Transverse colon (tissue), 4 donors: ENCODE measurements at regions not wholly inside any gene's neighbourhood (a gene's known extent, or its start where the extent isn't known, plus 50 kb on each side); places are given as distances from the start of the nearest gene placed in this dataset.

ENCODE experiments used
- DNase-seq: peaks from one replicate; pipeline ENCODE4 v3.0.0-alpha.2; 2019
- H3K27ac ChIP-seq, 4 donors: fragments of 200-600 bp; sonication (generic); 2 replicates each; pipeline ENCODE4 v1.5.1; 2016 to 2018; ENCODE audit warnings: inconsistent platforms in 4 of 4
- H3K27me3 ChIP-seq: fragments of 200-600 bp; sonication (generic); 2 replicates; pipeline ENCODE4 v1.5.1; 2017; ENCODE audit warnings: inconsistent platforms
- H3K36me3 ChIP-seq, 4 donors: fragments of 200-600 bp; sonication (generic); 2 replicates each; pipeline ENCODE4 v1.5.1; 2017 to 2019; ENCODE audit warnings: inconsistent platforms in 4 of 4
- H3K4me1 ChIP-seq, 4 donors: fragments of 200-600 bp; sonication (generic); 2 replicates each; pipeline ENCODE4 v1.5.1; 2017 to 2020; ENCODE audit warnings: inconsistent platforms in 4 of 4
- H3K4me3 ChIP-seq, 4 donors: fragments of 200-600 bp; sonication (generic); 1 replicate in 1 of 4; 2 replicates in 3 of 4; pipeline versions ENCODE4 v1.5.1 to v1.6.1; 2017 to 2019; ENCODE audit warnings: inconsistent platforms in 4 of 4
- H3K9me3 ChIP-seq, 2 donors: fragments of 200-600 bp; sonication (generic); 2 replicates each; pipeline ENCODE4 v1.5.1; 2017 to 2019; ENCODE audit warnings: inconsistent platforms in 2 of 2
- CTCF ChIP-seq, 5 experiments: fragments of 200-600 bp in 3 of 5; fragments of 450-650 bp in 2 of 5; sonication (generic) in 3 of 5; IDR thresholded peaks; 1 replicate in 2 of 5; 2 replicates in 3 of 5; pipeline ENCODE4 v1.5.1; 2016 to 2017; ENCODE audit warnings: antibody characterized with exemption in 5 of 5, inconsistent platforms in 3 of 5, mild to moderate bottlenecking in 2 of 5, moderate library complexity in 1 of 5
- EP300 ChIP-seq: sonication (generic); formaldehyde crosslinking; IDR thresholded peaks from one replicate; pipeline ENCODE4 v1.6.1; 2017; ENCODE audit warnings: antibody characterized with exemption, low read depth
- POLR2A ChIP-seq: fragments of 450-650 bp; IDR thresholded peaks from one replicate; pipeline ENCODE4 v1.6.1; 2016; ENCODE audit warnings: antibody characterized with exemption, mild to moderate bottlenecking, moderate library complexity
- POLR2AphosphoS5 ChIP-seq, 3 donors: sonication (generic); formaldehyde crosslinking; IDR thresholded peaks; one replicate each; pipeline ENCODE4 v1.6.1; 2016; ENCODE audit warnings: antibody characterized with exemption in 3 of 3
- WGBS, 2 donors: methylation state at CpG; one replicate each; pipeline ENCODE4 v1.1.5; 2018; ENCODE audit warnings: low coverage in 1 of 2; 5-methylcytosine and 5-hydroxymethylcytosine counted together
- in situ Hi-C, 4 donors: fragments of 200-750 bp; cut with MboI; loops; one replicate each; pipeline versions ENCODE4 v1.15.0 to v1.15.1; 2017; ENCODE audit warnings: low sequenced_read_pairs in 3 of 4, low pct_ligation_motif_present in 1 of 4, low pct_unique_long_range_greater_than_20kb in 1 of 4
- intact Hi-C: fragments of 100-400 bp; cut with DNase I; formaldehyde crosslinking; loops from one replicate; pipeline ENCODE4 v1.15.1; 2023; ENCODE audit warnings: low total_unique reads

- in situ Hi-C loops: no loop called here
- Histone ChIP-seq H3K4me3 (no peak overlapping the region), H3K27me3 (no peaks in the 10 kb centered on the region), H3K27ac (no peak overlapping the region), H3K4me1 (no peaks in the 10 kb centered on the region), H3K9me3 (peaks cover 0 to 9% of the 10 kb centered on the region in 2 donors), H3K36me3 (no peaks in the 10 kb centered on the region)
- intact Hi-C loops: no loop called here
- DNase-seq: no peak
- TF ChIP-seq EP300 (no peak), CTCF (IDR thresholded peaks at IDR 0.05) (no peak), POLR2AphosphoS5 (IDR thresholded peaks at IDR 0.05) (no peak), POLR2A (no peak)
- 89% methylated on average over 4 of the region's 5 CpGs; no CpG with 5 or more reads in 1 of the 2 donors for WGBS, 2 donors
These were observed 1474.0 kb downstream of the PCDH9 start for GRCh38 chr13:65756071-65756671.

GRCh38 chr13:65748227-65748626, 1481.9 kb downstream of the PCDH9 start:
- no peaks in the 10 kb centered on the region for H3K4me1 ChIP-seq
- no peaks in the 10 kb centered on the region for H3K27me3 ChIP-seq
- H3K4me3 ChIP-seq: no peak overlapping the region
- intact Hi-C loops (no loop called here), in situ Hi-C loops (no loop called here)
- no peak for DNase-seq
- no peaks in the 10 kb centered on the region for H3K36me3 ChIP-seq
- no peaks in the 10 kb centered on the region for H3K9me3 ChIP-seq
- TF ChIP-seq POLR2A (no peak), POLR2AphosphoS5 (IDR thresholded peaks at IDR 0.05) (no peak), CTCF (IDR thresholded peaks at IDR 0.05) (no peak), EP300 (no peak)
- no peak overlapping the region for H3K27ac ChIP-seq
- WGBS, 2 donors: 91 to 94% methylated on average over 7 to 19 of the region's 19 CpGs

GRCh38 chr13:65746406-65746921, 1483.7 kb downstream of the PCDH9 start:
- no peak overlapping the region for H3K4me3 ChIP-seq
- no peaks in the 10 kb centered on the region for H3K4me1 ChIP-seq
- in situ Hi-C loops (no loop called here), intact Hi-C loops (no loop called here)
- DNase-seq: no peak
- H3K27me3 ChIP-seq: no peaks in the 10 kb centered on the region
- H3K9me3 ChIP-seq: no peaks in the 10 kb centered on the region
- TF ChIP-seq EP300 (no peak), POLR2AphosphoS5 (IDR thresholded peaks at IDR 0.05) (no peak), POLR2A (no peak), CTCF (IDR thresholded peaks at IDR 0.05) (no peak)
- H3K27ac ChIP-seq: no peak overlapping the region
- WGBS, 2 donors: 66 to 71% methylated on average over 3 to 4 of the region's 4 CpGs
- H3K36me3 ChIP-seq: no peaks in the 10 kb centered on the region

- no peak for DNase-seq
- H3K9me3 ChIP-seq: no peaks in the 10 kb centered on the region
- H3K27ac ChIP-seq: no peak overlapping the region
- no peaks in the 10 kb centered on the region for H3K4me1 ChIP-seq
- H3K36me3 ChIP-seq: no peaks in the 10 kb centered on the region
- no peaks in the 10 kb centered on the region for H3K27me3 ChIP-seq
- no peak for TF ChIP-seq POLR2A
- TF ChIP-seq EP300: no peak
- no peak for TF ChIP-seq CTCF (IDR thresholded peaks at IDR 0.05)
- no peak for TF ChIP-seq POLR2AphosphoS5 (IDR thresholded peaks at IDR 0.05)
- no peak overlapping the region for H3K4me3 ChIP-seq
- intact Hi-C loops: no loop called here
- in situ Hi-C loops: no loop called here
- 29 to 50% methylated on average over 1 to 2 of the region's 2 CpGs for WGBS, 2 donors
These were observed 1485.3 kb downstream of the PCDH9 start for GRCh38 chr13:65744836-65745235.
